HG03378 (cell line): ENCODE measurements at regions not wholly inside any gene's neighbourhood (a gene's known extent, or its start where the extent isn't known, plus 50 kb on each side); places are given as distances from the start of the nearest gene placed in this dataset.
"Not testable (repeated sequence)": the region's sequence is repeated elsewhere in the genome, so short reads cannot be mapped to it uniquely, and the experiment has no call there.

Experiments
- ATAC-seq: cut with Tn5 transposase; IDR thresholded peaks from one replicate; pipeline ENCODE4 v1.9.1; 2021; ENCODE audit warnings: mild to moderate bottlenecking, moderate library complexity; ENCODE audit not compliant: unreplicated experiment

DNA sequence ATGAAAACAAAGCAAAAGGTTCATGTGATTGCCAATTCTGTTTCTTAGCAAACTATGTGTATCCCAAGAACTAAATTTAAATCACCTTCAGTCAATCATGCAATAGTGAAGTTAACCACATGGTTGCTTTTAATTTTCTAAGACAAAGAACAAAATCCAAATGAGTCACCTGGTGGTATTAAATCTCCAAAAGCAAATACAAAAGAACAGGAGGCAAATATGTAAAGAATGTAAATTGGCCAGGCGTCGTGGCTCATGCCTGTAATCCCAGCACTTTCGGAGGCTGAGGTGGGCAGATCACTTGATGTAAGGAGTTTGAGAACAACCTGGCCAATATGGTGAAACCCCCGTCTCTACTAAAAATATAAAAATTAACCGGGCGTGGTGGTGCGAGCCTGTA is 54.2 kb upstream of the PIK3R4 start:
- ATAC-seq, result no peak

DNA sequence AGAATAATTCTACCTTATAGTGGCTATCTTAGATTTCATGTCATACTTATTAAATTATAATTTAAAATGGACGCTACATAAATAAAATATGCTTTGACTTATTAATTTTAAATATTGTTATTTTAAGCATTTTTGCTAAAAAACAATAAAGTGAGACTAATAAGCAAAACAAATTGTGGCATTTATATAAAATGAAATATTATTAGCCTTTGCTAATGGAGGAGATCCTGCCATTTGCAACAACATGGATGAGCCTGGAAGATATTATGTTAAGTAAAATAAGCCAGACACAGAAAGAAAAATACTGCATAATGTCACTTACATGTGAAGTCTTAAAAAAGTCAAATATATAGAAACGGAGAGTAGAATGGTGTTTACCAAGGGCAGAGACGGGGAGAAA is 54.8 kb upstream of the PIK3R4 start:
- no peak for ATAC-seq

DNA sequence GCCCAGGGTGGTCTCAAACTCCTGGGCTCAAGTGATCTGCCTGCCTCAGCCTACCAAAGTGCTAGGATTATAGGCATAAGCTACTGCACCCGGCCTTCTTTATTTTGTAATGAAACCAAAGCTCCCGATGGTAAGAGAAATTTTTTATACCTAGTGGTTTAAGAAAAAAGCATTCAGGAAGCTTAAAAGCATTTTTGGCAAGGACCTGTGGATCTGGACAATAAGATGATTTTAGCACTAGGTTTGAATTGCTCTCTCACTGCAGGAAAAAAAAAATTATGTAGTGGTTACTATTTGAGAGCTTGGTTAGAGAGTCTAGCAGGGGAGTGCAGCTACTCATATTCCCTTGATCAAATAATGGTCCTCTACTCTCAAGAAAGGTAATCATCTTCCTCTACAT is 64.9 kb upstream of the PIK3R4 start:
- ATAC-seq, result no peak

DNA sequence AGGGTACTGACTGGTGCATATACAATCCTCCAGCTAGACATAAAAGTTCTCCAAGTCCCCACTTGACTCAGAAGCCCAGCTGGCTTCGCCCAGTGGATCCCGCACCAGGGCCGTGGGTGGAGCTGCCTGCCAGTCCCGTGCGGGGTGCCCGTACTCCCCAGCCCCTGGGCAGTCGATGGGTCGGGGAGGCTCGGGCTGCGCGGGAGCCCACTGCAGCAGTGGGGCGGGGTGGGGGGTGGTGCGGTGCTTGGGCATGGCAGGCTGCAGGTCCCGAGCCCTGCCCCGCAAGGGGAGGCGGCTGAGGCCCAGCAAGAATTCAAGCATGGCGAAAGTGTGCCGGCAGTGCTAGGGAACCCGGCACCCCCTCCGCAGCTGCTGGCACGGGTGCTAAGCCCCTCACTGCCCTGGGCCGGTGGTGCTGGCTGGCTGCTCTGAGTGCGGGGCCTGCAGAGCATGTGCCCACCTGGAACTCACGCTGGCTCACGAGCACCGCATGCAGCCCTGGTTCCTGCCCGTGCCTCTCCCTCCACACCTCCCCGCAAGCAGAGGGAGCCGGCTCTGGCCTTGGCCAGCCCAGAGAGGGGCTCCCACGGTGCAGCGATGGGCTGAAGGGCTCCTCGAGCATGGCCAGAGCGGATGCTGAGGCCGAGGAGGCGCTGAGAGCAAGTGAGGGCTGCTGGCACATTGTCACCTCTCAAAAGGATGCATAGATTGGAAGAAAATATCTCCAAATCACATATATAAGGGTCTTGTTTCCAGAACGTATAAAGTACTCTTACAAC is 68.3 kb upstream of the PIK3R4 start:
- ATAC-seq, result no peak

DNA sequence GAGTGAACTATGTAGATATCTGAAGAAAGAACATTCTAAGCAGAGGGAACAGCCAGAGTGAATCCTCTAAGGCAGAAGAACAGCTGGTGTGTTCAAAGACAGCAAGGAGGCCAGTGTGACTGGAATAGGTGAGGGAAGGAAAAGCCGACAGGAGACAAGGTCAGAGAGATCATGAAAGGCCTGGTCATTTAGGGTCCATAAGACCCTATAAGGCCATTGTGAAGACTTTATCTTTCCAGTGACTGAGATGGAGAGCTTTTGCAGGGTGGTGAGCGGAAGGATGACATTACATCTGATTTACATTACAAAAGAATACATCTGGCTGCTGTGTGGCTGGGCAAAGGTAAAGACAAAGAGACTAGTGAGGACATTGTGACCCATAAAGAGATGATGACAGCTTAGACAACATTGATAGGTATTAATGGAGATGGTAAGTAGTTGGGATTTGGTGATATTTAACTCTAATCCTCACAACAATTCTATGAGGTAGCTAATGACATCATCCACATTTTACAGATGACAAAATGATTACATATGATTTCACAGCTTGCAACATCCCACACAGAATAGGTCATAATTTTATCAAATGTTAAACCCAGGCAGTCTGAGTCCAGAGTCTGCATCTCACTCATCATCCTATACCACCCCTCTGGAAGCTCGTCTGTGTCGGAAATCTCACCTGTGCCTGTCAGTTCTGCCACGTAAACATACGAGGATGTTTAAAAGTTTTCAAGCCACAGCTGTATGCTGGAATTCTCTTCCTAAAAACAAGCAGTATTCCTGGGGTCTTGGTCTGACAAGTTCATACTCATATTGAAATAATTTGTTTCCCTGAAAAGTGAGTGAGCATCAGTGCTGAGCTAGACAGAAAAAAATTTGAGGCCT is 70.2 kb upstream of the PIK3R4 start:
- ATAC-seq, result no peak

DNA sequence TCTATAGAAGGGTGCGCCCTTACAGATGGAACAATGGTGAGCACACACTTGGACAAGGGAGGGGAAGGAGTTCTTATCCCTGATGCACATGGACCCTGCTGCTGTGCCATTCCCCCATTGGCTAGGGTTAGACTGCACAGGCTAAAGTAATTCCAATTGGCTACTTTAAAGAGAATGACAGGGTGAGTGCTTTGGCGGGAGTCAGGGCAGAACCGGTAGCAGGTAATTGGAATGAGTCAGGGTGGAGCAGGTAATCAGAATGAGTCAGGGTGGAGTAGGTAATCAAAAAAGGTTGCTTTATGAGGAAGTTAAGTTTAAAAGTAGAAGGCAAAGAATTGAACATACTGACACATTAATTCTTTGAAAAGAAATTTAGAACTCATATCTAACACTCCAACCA is 71.4 kb upstream of the PIK3R4 start:
- not testable (repeated sequence) for ATAC-seq

DNA sequence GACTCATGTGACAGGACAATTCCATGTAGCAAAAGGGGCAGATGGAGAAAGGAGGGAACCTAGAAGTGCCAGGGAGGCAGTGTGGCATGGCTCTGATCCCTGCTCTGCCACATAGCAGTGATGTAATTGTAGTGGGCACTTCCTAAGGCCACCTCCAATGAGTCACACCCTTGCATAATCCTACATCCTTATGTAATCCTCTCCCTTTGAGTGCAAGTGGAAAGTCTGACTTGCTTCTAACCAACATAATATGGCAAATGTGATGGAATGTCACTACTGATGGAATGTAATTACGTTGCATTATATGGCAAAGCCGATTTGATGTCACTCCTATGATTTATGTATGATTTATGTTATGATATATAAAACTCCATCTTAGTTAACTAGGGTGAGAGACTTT is 72.9 kb upstream of the ATP2C1 start:
- ATAC-seq, result no peak

DNA sequence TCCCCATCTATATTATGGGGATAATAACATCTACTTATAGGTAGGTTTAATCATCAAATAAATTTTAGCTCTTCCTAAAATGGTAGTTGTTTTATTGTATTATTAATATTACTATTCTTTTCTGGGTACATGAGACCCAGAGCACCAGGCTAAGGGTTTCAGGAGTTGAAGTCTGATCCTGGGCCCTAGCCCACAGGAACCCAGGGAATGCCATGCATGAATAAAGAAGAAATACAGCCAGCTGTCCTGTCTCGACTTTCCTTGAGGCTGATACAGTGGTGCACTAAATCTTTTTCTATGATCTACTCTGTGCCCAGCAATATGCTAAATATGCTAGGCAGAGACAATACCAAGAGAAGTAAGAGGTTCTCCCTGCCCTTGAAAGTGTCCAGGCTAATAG is 72.1 kb upstream of the ATP2C1 start:
- no peak for ATAC-seq

DNA sequence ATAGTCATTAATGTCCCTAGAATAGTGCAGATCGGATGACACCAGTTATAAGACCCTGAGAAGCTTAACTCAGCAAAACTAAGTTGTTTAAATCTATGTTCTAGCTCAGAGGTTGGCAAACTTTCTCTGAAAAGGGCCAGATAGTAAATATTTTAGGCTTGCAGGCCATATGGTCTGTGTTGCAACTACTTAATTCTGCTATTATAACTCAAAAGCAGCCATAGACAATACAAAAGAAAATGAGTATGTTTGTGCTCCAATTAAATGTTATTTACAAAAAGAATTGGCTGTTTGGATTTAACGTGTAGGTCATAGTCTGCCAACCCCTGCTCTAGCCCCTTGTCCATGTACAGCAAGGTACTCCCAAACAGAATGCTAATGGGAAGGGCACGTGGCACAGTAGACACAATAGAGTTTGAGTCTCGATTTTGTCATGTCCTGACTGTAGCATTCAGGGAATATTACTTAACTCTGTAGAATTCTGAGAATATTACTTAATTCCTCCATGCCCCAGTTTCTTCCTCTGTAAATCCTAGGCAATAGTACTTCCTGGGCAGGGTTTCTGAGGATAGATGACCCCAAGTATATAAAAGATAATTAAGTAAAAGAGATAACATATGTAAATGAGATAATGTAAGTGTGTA is 70.5 kb upstream of the ATP2C1 start:
- no peak for ATAC-seq

DNA sequence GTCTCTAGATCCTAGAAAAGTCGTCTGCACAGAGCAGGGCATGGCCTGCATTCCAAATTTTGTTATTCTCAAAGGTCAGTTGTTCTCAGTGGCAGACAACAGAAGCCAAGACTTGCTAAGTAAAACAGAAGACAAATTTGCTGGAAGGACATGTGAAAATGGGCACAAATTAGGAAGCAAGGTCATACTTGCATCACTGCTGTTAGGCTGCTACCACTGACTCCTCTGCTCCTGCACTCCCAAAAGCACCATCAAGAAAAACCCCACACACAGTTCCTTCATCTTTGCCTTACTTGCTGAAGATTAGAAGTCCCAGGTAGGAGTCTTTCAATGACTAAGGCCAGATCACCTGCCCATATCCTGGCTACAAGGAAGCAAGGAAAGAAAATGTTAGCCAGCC is 69.9 kb upstream of the ATP2C1 start:
- no peak for ATAC-seq

DNA sequence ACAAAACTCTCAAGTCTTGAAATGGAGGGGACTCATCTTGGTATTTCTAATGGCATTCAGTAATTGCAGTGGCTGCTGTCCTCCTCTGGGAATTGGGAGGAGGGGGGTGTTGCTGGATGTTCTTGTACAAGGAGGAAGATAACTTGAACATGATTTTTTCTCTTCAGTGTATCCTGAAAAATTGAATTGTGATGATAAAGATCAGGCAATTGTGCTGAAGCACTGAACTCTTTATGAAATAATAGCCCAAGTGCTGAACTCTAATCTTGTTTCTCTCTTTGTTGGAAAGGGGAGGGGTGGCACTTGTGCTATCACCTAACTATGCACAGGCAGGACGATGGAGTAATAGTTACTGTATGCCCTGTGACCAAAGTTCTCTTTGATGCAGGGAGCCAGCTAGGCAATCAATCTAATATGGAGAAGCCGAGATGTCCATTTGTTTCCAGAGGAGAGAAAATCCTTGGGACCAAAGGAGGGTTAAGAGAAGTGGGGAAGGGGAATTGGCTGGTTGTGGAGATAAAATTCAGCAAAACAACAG is 68.1 kb upstream of the ATP2C1 start:
- ATAC-seq, result no peak

DNA sequence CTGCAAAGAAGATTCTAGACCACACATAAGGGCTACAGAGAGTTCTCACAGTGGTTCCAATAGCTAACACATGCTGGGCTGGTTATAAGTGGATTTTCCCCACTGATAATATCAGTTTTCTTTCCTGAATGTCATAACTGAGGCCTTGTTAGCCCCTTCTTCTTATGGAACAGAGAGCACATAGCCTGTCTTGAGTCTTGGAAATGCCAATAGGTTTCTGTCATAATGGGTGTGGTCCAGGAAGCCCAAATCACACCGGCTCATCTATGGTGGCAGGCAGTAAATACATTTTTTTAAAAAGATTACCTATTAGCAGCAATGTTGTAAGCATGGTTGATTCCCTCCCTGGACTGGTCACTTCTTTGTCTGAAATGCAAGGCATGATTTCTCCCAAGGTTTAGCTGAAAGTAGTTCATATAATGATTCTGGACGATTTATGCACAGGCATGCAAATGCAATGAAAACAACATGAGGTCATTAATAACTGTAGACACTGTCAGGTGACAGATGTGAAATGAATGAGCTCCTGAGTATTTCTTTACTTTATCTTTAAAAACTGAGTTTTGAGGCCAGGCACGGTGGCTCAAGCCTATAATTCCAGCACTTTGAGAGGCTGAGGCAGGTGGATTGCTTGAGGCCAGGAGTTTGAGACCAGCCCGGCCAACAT is 67.2 kb upstream of the ATP2C1 start:
- ATAC-seq, result no peak

DNA sequence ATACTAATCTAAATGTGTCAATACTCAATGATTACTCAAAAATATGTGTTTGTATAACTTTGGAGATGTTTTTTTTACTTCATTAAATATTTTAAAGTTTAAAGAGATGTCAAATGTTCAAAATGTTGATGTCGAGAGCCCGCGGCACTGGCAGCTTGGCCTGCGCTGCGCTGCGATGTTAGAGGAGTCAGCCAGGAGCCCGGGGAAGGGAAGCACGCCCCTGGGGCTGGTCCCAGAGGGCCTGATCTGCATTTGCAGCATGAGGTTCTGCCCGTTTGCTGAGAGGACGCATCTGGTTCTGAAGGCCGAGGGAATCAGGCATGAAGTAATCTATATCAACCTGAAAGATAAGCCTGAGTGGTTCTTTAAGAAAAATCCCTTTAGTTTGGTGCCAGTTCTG is 66.4 kb upstream of the ATP2C1 start:
- ATAC-seq, result no peak

DNA sequence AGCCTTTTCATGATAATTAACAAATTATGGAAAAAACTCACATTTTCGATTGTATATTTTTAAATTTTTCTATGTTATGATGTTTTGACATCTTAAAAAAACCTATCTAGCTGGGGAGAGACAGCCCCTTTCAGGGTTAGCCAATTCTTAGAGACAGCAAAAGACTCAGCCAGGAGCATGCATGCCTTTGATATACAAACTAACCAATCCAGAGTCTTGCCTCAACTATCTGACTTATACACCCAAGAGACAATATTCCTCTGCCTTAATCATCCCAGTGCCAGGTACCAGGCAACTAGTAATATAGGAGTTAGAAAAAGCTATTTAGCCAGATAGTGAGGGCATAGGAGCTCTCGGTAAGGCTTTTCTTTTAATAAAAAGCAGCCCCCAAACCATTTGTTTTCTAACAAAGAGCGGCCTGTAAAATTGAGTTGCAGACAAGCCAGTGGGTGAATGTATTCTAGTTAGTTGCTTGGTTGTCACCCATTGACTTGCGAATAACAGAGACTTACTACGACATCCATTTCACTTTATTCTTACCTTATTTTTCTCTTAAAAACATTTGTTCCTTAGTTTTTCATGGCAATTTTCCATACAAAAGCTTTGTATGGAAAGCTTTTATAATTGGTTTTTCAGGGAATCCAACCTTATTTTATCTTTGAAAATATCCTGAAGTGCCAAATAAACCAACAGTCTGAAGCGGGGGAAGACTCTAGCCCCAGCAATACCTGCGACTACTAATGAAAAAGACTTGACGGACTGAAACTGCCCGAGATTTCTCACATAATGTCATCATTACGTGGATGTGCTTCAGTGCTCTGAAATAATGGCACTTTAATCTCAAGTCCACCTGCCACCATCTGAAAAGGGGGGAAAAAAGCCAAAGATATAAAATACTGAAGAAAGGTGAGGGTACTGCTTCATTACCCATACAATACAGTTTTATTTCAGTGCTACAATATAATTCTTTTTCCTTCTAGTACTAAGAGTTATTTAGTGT is 64.6 kb upstream of the ATP2C1 start:
- no peak for ATAC-seq

DNA sequence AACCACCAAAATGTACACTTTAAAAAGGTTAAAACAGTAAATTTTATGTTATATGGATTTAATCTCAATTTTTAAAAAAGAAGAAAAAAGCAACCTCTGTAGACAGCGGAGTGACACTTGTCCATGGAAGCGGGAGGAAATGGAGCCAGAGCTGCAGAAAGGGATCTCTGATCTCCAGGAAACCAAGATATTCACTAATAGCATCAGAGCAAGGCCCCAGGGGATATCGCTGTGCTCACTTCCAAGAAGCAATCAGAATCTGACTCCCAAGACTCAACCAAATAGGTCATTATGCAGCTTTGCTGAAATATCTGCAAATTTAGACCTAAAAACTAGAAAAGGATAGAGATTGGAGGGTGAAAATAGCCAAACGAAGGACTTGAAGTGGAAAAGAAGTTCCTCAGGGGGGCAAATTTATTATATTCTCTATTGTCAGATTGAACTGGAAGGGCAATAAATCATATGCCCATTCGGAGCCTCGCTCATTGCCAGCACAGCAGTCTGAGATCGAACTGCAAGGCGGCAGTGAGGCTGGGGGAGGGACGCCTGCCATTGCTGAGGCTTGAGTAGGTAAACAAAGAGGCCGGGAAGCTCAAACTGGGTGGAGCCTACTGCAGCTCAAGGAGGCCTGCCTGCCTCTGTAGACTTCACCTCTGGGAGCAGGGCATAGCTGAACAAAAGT is 62.0 kb upstream of the ATP2C1 start:
- ATAC-seq, result no peak

DNA sequence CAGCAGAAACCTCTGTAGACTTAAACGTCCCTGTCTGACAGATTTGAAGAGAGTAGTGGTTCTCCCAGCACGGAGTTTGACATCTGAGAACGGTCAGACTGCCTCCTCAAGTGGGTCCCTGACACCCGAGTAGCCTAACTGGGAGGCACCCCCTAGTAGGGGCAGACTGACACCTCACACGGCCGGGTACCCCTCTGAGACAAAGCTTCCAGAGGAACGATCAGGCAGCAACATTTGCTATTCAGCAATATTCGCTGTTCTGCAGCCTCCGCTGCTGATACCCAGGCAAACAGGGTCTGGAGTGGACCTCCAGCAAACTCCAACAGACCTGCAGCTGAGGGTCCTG is 61.5 kb upstream of the ATP2C1 start:
- ATAC-seq, result not testable (repeated sequence)

DNA sequence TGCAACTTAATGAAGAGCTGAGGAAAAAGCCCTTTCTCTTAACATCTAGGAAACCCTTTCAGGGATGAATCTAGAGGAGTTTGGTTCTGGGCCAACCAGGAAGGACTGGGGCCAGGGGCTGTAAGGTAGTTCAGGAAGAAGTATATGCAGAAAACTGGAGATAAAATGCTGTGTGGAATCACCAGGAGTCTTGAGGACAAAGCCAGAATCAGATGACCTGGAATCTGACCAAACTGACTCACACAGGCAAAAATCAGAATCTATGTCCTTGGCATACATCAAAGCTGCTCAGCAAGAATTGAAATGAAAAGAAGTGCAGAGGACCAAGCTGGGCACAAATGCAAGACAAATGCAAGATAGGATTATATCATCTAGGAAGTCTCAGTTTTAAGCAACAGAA is 59.4 kb upstream of the ATP2C1 start:
- ATAC-seq, result no peak

DNA sequence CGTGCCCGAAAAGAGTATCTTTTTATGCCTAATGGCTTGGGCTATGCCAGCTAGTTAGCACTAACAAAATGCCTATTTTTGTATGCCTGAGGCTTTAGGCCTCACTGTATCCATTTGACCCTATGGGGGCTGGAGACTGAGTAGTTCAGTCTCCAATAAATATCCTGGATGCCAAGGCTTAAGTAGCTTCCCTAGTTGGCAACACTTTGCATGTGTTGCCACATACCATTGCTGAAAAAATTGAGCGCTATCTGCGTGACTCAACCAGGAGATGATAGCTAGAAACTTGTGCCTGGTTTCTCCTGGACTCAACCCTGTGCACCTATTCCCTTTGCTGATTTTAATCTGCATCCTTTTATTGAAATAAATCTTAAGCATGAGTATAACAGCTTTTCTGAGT is 58.4 kb upstream of the ATP2C1 start:
- no peak for ATAC-seq

DNA sequence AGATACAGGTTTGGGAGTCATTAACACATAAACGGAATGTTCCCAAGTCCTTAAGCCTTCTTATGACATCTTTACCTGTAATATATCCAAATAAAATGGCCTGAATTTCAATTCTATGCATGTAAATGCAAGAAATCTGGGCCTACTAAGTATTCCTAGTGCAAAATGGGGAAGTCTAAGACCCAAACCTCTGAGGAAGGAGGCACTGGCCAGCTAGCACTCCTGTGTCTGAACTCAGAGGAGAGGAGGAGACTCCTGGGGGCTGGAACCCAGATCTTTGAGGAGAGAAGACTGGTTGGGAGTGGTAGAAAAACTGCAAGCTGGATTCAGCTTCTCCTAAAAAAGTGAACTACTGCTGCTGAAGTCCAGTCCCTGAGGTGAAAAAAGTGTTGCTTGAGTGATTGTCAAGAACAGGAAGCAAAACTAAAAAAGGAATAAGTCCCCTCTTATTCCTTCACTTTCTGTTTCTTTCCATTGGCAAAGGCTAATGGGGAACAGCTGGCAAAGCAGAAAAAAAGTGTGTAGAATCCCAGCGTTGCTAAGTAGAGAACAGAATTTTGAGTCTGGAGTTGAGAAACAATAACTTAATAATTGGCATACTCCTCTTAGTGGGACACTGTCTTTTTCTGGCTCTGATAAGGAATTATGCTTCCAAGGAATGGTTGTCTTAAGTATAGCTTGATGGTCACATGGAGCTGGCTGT is 54.8 kb upstream of the ATP2C1 start:
- no peak for ATAC-seq
